ENCODE measurements at regions not wholly inside any gene's neighbourhood (a gene's known extent, or its start where the extent isn't known, plus 50 kb on each side); places are given as distances from the start of the nearest gene placed in this dataset.

- TF ChIP-seq EP300 (conservative IDR thresholded peaks at IDR 0.05; ENCODE audit: poor library complexity, severe bottlenecking) (no peak), SMC3 (conservative IDR thresholded peaks at IDR 0.05; ENCODE audit: poor library complexity) (no peak)
Measured at GRCh38 chr6:140544431-140544830, 1170.0 kb upstream of the CITED2 start.

Data from neural cell (in vitro differentiated cells).